GM13976 (cell line): ENCODE measurements at regions not wholly inside any gene's neighbourhood (a gene's known extent, or its start where the extent isn't known, plus 50 kb on each side); places are given as distances from the start of the nearest gene placed in this dataset.

Experiments used
- DNase-seq: peaks from one replicate; pipeline ENCODE4 v3.0.0; 2012; ENCODE audit warnings: low spot score
- CTCF ChIP-seq: IDR thresholded peaks from 2 replicates; pipeline ENCODE4 v1.5.1; 2012; ENCODE audit warnings: borderline replicate concordance, mild to moderate bottlenecking; ENCODE audit not compliant: insufficient read depth; ENCODE audit errors: extremely low read depth, missing control alignments, control extremely low read depth
- in situ Hi-C: fragments of 300-500 bp; cut with MboI; formaldehyde crosslinking; loops from one replicate; pipeline ENCODE4 v1.12.0; 2022; ENCODE audit warnings: low sequenced_read_pairs, mixed read lengths, inconsistent platforms; ENCODE audit not compliant: unreplicated experiment

- in situ Hi-C loops = no loop called here
- TF ChIP-seq CTCF = no peak
Measured at GRCh38 chr4:123884922-123885321, 488.3 kb downstream of the SPRY1 start.

GRCh38 chr4:123889507-123889906 is 492.9 kb downstream of the SPRY1 start:
- TF ChIP-seq CTCF = no peak
- no peak for DNase-seq
- in situ Hi-C loops = no loop called here

More at GRCh38 chr4:123884922-123885321, 488.3 kb downstream of the SPRY1 start:
- no peak for DNase-seq

DNA sequence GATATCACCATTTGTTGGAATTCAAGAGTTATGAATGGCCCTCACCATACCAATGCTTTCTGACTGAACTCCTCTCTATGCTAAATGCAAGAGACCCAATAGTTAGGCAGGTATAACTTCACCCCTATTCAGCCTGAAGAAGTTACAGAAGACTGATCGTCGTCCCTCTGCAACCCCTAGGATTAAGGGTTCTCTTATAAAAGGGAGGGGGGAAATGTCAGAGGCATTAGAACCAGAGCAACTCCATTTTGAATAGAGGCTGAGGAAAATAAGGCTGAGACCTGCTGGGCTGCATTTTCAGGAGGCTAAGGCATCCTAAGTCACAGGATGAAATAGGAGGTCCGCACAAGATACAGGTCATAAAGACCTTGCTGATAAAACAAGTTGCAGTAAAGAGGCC is 494.3 kb downstream of the SPRY1 start:
- no peak for DNase-seq
- in situ Hi-C loops = no loop called here
- TF ChIP-seq CTCF = no peak

GRCh38 chr4:123891881-123892280 is 495.3 kb downstream of the SPRY1 start:
- in situ Hi-C loops = no loop called here
- TF ChIP-seq CTCF = no peak
- DNase-seq = no peak

DNA sequence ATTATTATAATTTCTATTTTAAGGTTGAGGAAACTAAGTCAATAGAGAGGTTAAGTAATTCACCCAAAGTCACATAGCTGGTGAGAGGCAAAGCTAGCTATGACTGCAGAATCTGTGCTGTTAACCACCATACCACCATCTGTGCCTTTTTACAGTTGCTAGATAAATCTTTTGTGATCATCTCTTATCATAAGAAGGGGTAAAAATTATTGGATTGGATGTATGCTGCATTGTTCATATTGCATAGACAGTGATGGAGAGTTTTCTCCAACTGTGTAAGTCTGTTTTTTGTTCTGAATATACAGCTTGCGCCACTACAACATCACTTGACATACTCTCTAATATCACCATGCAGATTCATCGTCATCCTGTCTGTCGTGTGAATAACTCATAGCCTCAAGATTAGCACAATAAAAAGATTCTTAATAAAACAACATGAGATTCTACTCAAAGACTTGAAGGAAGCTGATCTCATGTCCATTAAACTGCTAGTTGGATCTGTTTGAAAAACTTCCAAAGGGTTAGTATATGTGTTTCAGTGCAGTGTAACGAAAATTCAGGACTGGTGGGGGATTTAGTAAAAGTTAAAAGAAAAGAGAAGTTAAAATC is 495.9 kb downstream of the SPRY1 start:
- no peak for DNase-seq
- no peak for TF ChIP-seq CTCF
- in situ Hi-C loops = no loop called here

DNA sequence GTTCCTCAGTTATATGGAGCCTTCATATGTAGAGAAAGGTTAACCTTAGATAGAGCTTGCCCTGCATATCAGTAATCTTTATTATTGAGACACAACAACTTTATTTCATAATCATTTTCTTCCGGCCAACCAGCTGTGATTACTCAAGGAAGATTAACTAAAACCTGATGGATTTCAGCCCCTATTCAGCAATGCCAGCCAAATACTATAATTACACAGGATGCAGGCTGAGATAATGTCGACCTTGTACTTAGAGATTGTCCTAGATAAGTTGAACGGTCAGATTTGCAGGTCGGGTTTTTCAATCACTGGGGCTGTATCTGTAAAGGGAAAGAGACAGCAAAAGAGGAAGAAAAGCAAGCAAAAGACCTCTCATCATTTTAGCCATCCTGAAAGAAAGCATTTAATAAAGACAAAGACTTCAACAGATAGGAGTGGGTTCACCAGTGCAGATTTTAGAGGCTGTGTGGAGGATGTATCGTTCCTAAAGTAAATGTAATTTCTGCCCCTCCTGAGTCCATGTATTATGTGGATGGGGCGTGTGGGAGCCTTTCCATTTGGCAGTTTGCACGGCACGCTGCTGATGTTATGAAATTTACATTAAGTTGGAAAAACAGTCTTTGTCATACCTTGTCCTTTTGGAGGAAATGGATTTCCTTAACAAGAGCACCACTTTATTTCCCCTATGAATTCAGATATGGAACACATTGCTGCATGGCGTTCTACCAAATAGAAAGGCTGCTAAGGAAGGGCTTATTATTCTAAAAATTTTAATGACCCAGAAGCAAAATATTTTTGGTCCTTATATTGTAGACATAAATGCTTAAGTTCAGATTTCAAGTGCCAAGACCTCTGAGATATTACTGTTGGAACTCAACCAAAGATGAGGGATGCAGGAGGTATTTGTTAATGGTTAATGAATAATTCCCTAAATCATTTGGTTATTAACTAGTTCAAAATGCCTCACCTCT is 496.7 kb downstream of the SPRY1 start:
- in situ Hi-C loops = no loop called here
- DNase-seq = no peak
- no peak for TF ChIP-seq CTCF
